ENCODE measurements at regions not wholly inside any gene's neighbourhood (a gene's known extent, or its start where the extent isn't known, plus 50 kb on each side); places are given as distances from the start of the nearest gene placed in this dataset.

DNA sequence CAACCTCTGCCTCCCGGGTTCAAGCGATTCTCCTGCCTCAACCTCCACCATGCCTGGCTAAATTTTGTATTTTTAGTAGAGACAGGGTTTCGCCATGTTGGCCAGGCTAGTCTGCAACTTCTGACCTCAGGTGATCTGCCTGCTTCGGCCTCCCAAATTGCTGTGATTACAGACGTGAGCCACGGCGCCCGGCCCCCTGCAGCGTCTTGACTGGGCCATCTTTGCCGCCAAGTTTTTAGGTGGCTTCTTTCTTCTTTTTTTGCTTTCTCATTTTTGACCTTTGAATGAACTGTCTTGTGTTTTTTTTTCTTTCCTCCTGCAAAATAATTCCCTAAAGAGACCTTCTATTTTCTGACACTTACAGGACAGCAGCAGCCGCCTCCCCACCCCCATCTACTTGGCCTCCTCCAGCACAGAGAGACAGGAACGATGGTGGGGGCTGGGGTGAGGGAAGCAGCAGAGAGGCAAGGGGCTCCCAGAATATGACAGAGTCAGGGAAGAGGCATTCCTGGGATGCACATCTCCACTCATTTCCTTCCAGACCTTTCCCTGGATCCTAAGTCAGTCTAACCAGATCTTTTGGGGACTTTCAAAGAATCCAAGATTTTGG is 92.6 kb upstream of the ALX4 start:
- TF ChIP-seq GATA3 (IDR thresholded peaks at IDR 0.05; ENCODE audit: low read depth, low read length): no peak

DNA sequence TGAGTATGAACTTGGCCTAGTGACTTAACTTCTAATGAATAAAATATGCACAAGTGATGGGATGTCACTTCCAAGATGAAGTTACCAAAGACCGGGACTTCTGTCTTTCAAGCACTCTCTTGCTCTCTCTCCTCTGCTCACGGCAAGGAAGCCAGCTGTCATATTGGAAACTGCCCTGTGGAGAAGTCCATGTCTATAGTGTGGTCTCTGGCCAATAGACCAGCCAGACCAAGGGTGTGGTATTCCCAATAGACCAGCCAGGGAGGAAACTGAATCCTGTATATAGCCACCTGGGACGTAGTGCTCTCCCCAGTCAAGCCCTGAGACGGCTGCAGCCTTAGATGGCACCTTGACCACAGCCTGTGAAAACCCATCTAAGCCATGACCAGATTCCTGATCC is 93.2 kb upstream of the ALX4 start:
- TF ChIP-seq GATA3 (IDR thresholded peaks at IDR 0.05; ENCODE audit: low read depth, low read length): no peak
- TF ChIP-seq GATA2 (IDR thresholded peaks at IDR 0.05; ENCODE audit: low read depth, low read length): no peak

GRCh38 chr11:44403587-44404273 is 93.8 kb upstream of the ALX4 start:
- no peak for TF ChIP-seq GATA3 (IDR thresholded peaks at IDR 0.05; ENCODE audit: low read depth, low read length)

DNA sequence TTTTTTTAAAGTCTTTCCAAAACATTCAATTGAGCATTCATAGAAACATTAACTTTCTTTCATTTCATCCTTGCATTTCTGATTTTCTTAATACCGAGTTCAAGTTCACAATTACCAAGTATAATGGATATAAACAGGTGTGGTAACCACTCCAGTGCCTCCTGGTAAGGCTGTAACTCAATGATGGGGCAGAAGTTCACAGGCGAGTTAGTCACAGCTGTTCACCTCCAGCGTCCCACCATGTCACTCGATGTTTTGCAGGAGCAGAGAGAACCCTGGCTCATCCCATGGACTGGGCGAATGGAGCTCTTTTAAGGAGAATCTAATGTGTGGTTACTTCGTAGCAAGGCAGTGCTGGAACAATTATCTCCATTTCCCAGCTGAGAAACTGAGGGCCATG is 94.4 kb upstream of the ALX4 start:
- TF ChIP-seq GATA3 (IDR thresholded peaks at IDR 0.05; ENCODE audit: low read depth, low read length) (no peak), GATA2 (IDR thresholded peaks at IDR 0.05; ENCODE audit: low read depth, low read length) (no peak)

- TF ChIP-seq GATA3 (IDR thresholded peaks at IDR 0.05; ENCODE audit: low read depth, low read length) (no peak), GATA2 (IDR thresholded peaks at IDR 0.05; ENCODE audit: low read depth, low read length) (no peak)
These were observed 94.9 kb upstream of the ALX4 start for GRCh38 chr11:44404736-44405395.

- TF ChIP-seq GATA2 (IDR thresholded peaks at IDR 0.05; ENCODE audit: low read depth, low read length): no peak
- no peak for TF ChIP-seq GATA3 (IDR thresholded peaks at IDR 0.05; ENCODE audit: low read depth, low read length)
These were observed 97.5 kb upstream of the ALX4 start for GRCh38 chr11:44407211-44407996.

GRCh38 chr11:44408141-44408540 is 98.2 kb upstream of the ALX4 start:
- TF ChIP-seq GATA3 (IDR thresholded peaks at IDR 0.05; ENCODE audit: low read depth, low read length): no peak
- TF ChIP-seq GATA2 (IDR thresholded peaks at IDR 0.05; ENCODE audit: low read depth, low read length): peak; percentile 32; the same call in 1 of the 2 replicates

GRCh38 chr11:44408711-44409470 is 99.0 kb upstream of the ALX4 start:
- TF ChIP-seq GATA2 (IDR thresholded peaks at IDR 0.05; ENCODE audit: low read depth, low read length) (no peak), GATA3 (IDR thresholded peaks at IDR 0.05; ENCODE audit: low read depth, low read length) (no peak)

GRCh38 chr11:44409558-44410236 is 99.8 kb upstream of the ALX4 start:
- TF ChIP-seq GATA2 (IDR thresholded peaks at IDR 0.05; ENCODE audit: low read depth, low read length) (no peak), GATA3 (IDR thresholded peaks at IDR 0.05; ENCODE audit: low read depth, low read length) (no peak)

DNA sequence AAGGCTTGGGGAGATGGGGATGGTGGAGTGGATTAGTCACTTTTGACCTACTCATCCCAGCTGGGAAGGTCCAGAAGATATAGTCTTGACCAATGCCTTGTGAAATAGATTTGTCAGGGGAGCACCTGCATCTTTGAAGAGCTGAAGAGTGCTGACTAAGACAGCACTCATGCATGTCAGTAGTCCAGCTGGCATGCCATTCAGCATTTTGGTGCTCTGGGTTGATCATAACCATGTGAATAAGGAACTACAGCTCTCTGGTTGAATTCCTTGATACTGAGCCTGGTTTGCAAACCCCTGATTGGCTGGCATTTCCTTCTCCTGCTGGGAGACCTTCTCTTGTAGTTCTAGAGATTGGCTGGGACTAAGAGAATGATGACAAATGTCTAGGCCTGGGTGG is 106.8 kb upstream of the ALX4 start:
- no peak for TF ChIP-seq GATA3 (IDR thresholded peaks at IDR 0.05; ENCODE audit: low read depth, low read length)
- TF ChIP-seq GATA2 (IDR thresholded peaks at IDR 0.05; ENCODE audit: low read depth, low read length): no peak

- TF ChIP-seq GATA3 (IDR thresholded peaks at IDR 0.05; ENCODE audit: low read depth, low read length): no peak
These were observed 108.0 kb upstream of the ALX4 start for GRCh38 chr11:44417731-44418455.

GRCh38 chr11:44418456-44418830 is 108.5 kb upstream of the ALX4 start:
- TF ChIP-seq GATA2 (IDR thresholded peaks at IDR 0.05; ENCODE audit: low read depth, low read length) (no peak), GATA3 (IDR thresholded peaks at IDR 0.05; ENCODE audit: low read depth, low read length) (no peak)

Data from SH-SY5Y (cell line).